AG09309 (cell line): ENCODE measurements at regions not wholly inside any gene's neighbourhood (a gene's known extent, or its start where the extent isn't known, plus 50 kb on each side); places are given as distances from the start of the nearest gene placed in this dataset.
A peak's percentile ranks its signal among the peaks of the same experiment; 100 is the strongest.

ENCODE experiments used
- DNase-seq: peaks from one replicate; pipeline ENCODE4 v3.0.0-alpha.2; 2010; ENCODE audit warnings: low read depth
- H3K4me3 ChIP-seq: 2 replicates; pipeline ENCODE4 v1.5.1; 2011; ENCODE audit warnings: mild to moderate bottlenecking, low read depth, low read length, moderate library complexity; ENCODE audit not compliant: control insufficient read depth
- CTCF ChIP-seq: IDR thresholded peaks from 2 replicates; pipeline ENCODE4 v1.5.1; 2011; ENCODE audit warnings: mild to moderate bottlenecking, low read depth, low read length, inconsistent platforms; ENCODE audit not compliant: insufficient read depth, control insufficient read depth; ENCODE audit errors: missing control alignments

- no peak for DNase-seq
- no peak for TF ChIP-seq CTCF
- no peak overlapping the region for H3K4me3 ChIP-seq
Observed at GRCh38 chrX:2596555-2597255, 94.4 kb upstream of the CD99 start.

- H3K4me3 ChIP-seq, result no peak overlapping the region
- DNase-seq, result no peak
- no peak for TF ChIP-seq CTCF
Observed at GRCh38 chrX:2596045-2596444, 95.0 kb upstream of the CD99 start.

- no peak for TF ChIP-seq CTCF
- H3K4me3 ChIP-seq, result no peak overlapping the region
- peak; percentile 50 for DNase-seq
Observed at GRCh38 chrX:2595258-2595657, 94.5 kb upstream of the DHRSX start.

GRCh38 chrX:2594491-2594890 lies 93.7 kb upstream of the DHRSX start:
- no peak for DNase-seq
- H3K4me3 ChIP-seq, result no peak overlapping the region
- no peak for TF ChIP-seq CTCF

- no peak for DNase-seq
- H3K4me3 ChIP-seq, result no peak overlapping the region
- TF ChIP-seq CTCF, result no peak
Observed at GRCh38 chrX:2592279-2592678, 91.5 kb upstream of the DHRSX start.

GRCh38 chrX:2589186-2590020 lies 88.6 kb upstream of the DHRSX start:
- TF ChIP-seq CTCF, result no peak
- DNase-seq, result no peak
- no peak overlapping the region for H3K4me3 ChIP-seq

- no peak for TF ChIP-seq CTCF
- DNase-seq, result no peak
- H3K4me3 ChIP-seq, result no peak overlapping the region
Observed at GRCh38 chrX:2588049-2588448, 87.3 kb upstream of the DHRSX start.
